Endothelial cell of umbilical vein (primary cell): ENCODE measurements at regions not wholly inside any gene's neighbourhood (a gene's known extent, or its start where the extent isn't known, plus 50 kb on each side); places are given as distances from the start of the nearest gene placed in this dataset.

Experiments used
- GATA2 ChIP-seq: IDR thresholded peaks from 2 replicates; pipeline ENCODE4 v1.7.0; 2011; ENCODE audit warnings: low read depth, mild to moderate bottlenecking, moderate library complexity, mixed read lengths, low read length; ENCODE audit not compliant: insufficient read length, insufficient read depth
- MYC ChIP-seq: IDR thresholded peaks from one replicate; pipeline ENCODE4 v1.6.1; 2011; ENCODE audit warnings: mild to moderate bottlenecking, low read depth, low read length
- POLR2A ChIP-seq: IDR thresholded peaks from 2 replicates; pipeline ENCODE4 v1.6.1; 2012; ENCODE audit warnings: low read depth, mild to moderate bottlenecking, control low read depth, low read length
- TF ChIP-seq, protein P1 (sequence below), 2 donors: IDR thresholded peaks; 1 replicate in 1 of 2; 2 replicates in 1 of 2; pipeline ENCODE4 v1.5.1; 2011; ENCODE audit warnings: low read length in 2 of 2, mild to moderate bottlenecking in 2 of 2, moderate library complexity in 2 of 2, control low read depth in 1 of 2, inconsistent platforms in 1 of 2, low read depth in 1 of 2; ENCODE audit not compliant: insufficient read depth in 1 of 2; ENCODE audit errors: extremely low read depth in 1 of 2

DNA sequence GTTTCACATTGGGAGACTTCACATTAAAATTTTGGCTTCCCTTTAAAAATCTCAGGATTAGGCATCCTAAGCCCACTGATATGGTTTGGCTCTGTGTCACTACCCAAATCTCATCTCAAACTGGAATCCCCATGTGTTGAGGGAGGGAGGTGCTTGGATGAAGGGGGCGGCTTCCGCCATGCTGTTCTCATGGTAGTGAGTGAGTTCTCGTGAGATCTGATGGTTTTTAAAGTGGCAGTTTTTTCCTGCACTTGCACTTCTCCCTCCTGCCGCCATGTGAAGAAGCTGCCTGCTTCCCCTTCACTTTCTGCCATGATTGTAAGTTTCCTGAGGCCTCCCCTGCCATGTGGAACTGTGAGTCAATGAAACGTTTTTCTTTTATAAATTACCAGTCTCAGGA is 65.7 kb upstream of the PLXNC1 start:
- TF ChIP-seq, protein P1, sequence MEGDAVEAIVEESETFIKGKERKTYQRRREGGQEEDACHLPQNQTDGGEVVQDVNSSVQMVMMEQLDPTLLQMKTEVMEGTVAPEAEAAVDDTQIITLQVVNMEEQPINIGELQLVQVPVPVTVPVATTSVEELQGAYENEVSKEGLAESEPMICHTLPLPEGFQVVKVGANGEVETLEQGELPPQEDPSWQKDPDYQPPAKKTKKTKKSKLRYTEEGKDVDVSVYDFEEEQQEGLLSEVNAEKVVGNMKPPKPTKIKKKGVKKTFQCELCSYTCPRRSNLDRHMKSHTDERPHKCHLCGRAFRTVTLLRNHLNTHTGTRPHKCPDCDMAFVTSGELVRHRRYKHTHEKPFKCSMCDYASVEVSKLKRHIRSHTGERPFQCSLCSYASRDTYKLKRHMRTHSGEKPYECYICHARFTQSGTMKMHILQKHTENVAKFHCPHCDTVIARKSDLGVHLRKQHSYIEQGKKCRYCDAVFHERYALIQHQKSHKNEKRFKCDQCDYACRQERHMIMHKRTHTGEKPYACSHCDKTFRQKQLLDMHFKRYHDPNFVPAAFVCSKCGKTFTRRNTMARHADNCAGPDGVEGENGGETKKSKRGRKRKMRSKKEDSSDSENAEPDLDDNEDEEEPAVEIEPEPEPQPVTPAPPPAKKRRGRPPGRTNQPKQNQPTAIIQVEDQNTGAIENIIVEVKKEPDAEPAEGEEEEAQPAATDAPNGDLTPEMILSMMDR (IDR thresholded peaks at IDR 0.05; ENCODE audit: extremely low read depth in 1 of 2, insufficient read depth in 1 of 2, low read depth in 1 of 2, low read length in 2 of 2) = no peak
- TF ChIP-seq MYC (no peak), POLR2A (no peak), GATA2 (no peak)
